ENCODE measurements at regions not wholly inside any gene's neighbourhood (a gene's known extent, or its start where the extent isn't known, plus 50 kb on each side); places are given as distances from the start of the nearest gene placed in this dataset.
"Not testable (repeated sequence)": the region's sequence is repeated elsewhere in the genome, so short reads cannot be mapped to it uniquely, and the experiment has no call there.

- not testable (repeated sequence) for DNase-seq
Measured at GRCh38 chrX:40222612-40223011, 124.9 kb upstream of the BCOR start.

GRCh38 chrX:40213092-40213491 lies 115.3 kb upstream of the BCOR start:
- no peak for DNase-seq

GRCh38 chrX:40209951-40210617 lies 112.3 kb upstream of the BCOR start:
- no peak for DNase-seq

- DNase-seq = peak; percentile 12
Measured at GRCh38 chrX:40207626-40208025, 109.9 kb upstream of the BCOR start.

- DNase-seq = no peak
Measured at GRCh38 chrX:40205471-40205870, 107.7 kb upstream of the BCOR start.

GRCh38 chrX:40202456-40202855 lies 104.7 kb upstream of the BCOR start:
- DNase-seq = no peak

- no peak for DNase-seq
Measured at GRCh38 chrX:40201329-40201885, 103.6 kb upstream of the BCOR start.

- DNase-seq = no peak
Measured at GRCh38 chrX:40199704-40200103, 101.9 kb upstream of the BCOR start.

GRCh38 chrX:40197071-40197470 lies 99.3 kb upstream of the BCOR start:
- DNase-seq = no peak

- no peak for DNase-seq
Measured at GRCh38 chrX:40195368-40195767, 97.6 kb upstream of the BCOR start.

GRCh38 chrX:40192196-40192595 lies 94.4 kb upstream of the BCOR start:
- DNase-seq = no peak

GRCh38 chrX:40189637-40190036 lies 91.9 kb upstream of the BCOR start:
- no peak for DNase-seq

- DNase-seq = no peak
Measured at GRCh38 chrX:40188573-40189417, 91.0 kb upstream of the BCOR start.

GRCh38 chrX:40184968-40185367 lies 87.2 kb upstream of the BCOR start:
- no peak for DNase-seq

GRCh38 chrX:40182615-40183014 lies 84.9 kb upstream of the BCOR start:
- DNase-seq = no peak

GRCh38 chrX:40182095-40182494 lies 84.3 kb upstream of the BCOR start:
- DNase-seq = no peak

- no peak for DNase-seq
Measured at GRCh38 chrX:40179283-40179682, 81.5 kb upstream of the BCOR start.

GRCh38 chrX:40177942-40178715 lies 80.4 kb upstream of the BCOR start:
- DNase-seq = no peak

GRCh38 chrX:40177489-40177888 lies 79.7 kb upstream of the BCOR start:
- DNase-seq = no peak

- DNase-seq = peak; percentile 64
Measured at GRCh38 chrX:40177117-40177430, 79.3 kb upstream of the BCOR start.

- DNase-seq = peak; percentile 81
Measured at GRCh38 chrX:40176351-40177116, 78.8 kb upstream of the BCOR start.

GRCh38 chrX:40175511-40176350 lies 78.0 kb upstream of the BCOR start:
- peak; percentile 77 for DNase-seq
